HG03175 (cell line): ENCODE measurements at regions not wholly inside any gene's neighbourhood (a gene's known extent, or its start where the extent isn't known, plus 50 kb on each side); places are given as distances from the start of the nearest gene placed in this dataset.

ENCODE experiments used
- ATAC-seq: cut with Tn5 transposase; IDR thresholded peaks from one replicate; pipeline ENCODE4 v1.9.1; 2021; ENCODE audit warnings: mild to moderate bottlenecking, moderate library complexity; ENCODE audit not compliant: unreplicated experiment

DNA sequence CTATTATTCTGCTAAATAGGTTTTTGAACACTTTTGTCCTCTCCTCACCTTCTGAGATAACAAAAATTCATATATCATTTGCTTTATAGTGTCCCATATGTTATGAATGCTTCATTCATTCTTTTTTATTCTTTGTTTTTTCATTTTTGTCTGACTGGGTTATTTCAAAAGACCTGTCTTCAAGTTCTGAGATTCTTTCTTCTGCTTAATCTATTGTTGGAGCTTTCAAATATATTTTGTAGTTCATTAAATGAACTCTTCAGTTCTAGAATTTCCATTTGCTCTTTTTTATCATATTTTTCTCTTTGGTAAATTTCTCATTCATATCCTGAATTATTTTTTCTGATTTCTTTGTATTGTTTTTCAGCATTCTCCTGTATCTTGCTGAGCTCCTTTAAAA, 53.1 kb upstream of the SCIN start:
- no peak for ATAC-seq

DNA sequence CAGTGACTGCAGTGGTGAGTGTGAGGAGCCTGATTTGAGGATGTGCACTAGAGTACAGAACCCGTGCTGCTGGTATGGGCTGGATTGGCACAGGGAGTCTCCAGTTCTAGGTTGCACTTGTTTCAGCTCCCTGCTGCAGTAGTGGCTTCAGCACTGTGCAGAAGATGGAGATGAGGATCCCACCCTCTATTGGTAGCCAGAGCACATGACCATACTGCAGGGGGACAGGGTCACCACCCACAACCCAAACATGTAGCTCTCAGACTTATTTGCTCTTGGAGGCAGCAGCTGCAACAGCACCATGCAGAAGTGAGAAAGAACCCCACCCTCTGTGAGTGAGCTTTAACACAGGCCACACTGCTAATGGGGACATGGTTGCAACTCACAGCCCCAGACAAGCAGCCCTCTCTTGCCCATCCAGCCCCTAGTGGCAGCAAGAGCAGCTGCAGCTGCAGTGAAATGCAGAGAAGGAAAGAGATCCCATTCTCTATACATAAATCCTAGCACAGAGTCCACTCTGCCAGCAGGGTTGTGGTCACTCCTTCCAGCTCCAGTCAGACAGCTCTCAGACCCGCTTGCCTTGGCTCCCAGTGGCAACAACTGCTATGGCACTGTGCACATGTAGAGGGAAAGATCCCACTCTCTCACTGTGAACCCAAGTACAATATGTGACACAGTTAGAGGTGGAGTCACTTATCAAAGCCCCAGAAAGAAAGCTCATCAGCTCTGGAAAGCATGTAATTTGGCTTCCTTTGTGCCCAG, 51.4 kb upstream of the SCIN start:
- peak; percentile 92 for ATAC-seq

DNA sequence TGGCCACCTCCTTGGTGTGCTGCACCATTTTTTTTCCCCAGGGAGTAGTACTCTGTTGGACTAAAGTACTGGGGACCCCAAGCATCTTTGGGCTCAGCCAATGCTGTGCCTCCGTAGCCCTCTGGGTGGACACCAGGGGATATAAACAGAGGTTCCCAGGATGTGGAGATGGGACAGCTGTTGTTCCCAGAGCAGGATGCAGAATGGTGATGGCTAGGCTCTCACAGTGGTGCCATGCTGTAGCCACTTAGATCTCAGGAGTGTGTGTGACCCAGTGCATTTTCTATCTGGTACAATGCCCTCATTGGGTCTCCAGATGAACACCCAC, 50.9 kb upstream of the SCIN start:
- no peak for ATAC-seq
